Renal pelvis (tissue), 1 donor: ENCODE measurements at regions not wholly inside any gene's neighbourhood (a gene's known extent, or its start where the extent isn't known, plus 50 kb on each side); places are given as distances from the start of the nearest gene placed in this dataset.
"Not testable (repeated sequence)": the region's sequence is repeated elsewhere in the genome, so short reads cannot be mapped to it uniquely, and the experiment has no call there.

Source experiments
- DNase-seq: peaks from one replicate; pipeline ENCODE4 v3.0.0-alpha.2; 2013

DNA sequence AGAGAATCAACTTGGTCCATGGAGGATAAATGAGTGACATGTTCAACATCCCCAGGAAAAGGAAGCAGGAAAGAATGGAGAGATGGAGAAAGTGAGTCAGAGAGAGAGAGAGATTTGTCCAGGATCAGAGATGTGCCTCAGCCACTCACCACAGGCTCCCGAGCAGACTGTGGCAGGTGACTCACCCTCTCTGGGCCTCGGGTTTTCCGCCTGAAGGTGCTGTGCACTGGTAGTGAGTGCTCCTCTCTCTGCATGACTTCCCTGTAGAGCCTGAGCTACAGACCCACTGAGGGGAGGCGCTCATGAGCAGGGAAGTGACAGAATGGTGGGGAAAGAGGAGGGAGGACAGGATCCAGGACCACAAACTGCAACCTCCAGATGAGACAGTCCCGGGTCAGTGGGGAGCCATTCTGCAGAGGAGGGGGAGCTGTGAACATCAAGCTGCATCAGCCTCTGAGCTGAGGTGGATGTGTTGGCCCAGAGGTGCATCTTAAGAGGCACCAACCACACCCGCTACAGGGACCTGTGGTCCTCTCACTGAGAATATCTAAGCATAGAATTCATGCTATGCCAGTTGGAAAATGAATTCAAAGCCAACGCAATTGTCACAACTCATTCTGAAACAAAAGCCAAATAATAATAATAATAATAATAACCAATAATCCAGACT lies 433.4 kb downstream of the BRD1 start:
- no peak for DNase-seq

DNA sequence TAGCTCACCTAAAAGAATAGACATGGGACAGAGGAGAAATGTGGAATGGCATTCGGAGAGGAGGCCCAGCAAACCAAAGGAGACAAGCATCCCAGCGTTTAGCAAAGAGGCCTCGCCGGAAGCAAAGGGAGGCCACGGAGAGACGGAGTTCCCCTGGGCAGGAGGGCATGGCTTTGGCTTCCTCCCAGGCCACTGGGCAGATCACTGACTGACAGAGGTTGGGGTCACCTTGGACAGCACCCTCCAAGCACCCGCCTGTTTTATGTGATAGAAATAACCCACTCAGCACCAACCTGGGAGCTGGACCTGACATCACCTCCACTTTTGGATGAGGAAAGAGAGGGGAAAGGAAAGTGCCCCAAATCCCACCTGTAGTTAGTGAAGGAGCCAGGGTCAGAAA lies 434.1 kb downstream of the BRD1 start:
- no peak for DNase-seq

DNA sequence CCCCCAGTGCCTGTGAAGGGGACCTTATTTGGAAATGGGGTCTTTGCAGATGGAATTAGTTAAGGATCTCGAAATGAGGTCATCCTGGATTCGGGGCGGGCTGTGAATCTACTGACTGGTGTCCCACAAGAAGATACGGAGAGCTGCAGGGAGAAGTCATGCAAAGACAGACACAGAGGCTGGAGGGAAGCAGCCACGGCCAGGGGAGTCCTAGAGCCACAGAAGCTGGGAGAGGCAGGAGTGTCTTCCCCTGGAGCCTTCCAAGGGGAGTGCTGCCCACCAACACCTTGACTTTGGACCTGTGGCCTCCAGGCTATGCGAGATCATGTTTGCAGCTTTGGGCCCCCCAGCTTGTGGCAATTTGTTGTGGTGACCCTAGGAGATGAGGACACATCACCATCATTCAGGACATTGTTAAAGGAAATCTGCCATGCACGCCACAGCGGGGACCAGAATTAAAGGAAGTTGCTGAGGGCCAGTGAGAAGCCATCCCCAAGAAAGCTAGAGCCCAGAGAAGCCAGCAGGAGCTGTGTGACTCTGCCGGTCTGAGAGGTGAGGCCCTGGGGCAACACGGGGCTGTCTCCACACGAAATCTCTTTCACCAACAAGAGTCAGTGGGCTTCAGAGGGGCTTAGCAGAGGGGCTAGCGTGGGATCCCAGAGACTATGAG lies 434.7 kb downstream of the BRD1 start:
- no peak for DNase-seq

DNA sequence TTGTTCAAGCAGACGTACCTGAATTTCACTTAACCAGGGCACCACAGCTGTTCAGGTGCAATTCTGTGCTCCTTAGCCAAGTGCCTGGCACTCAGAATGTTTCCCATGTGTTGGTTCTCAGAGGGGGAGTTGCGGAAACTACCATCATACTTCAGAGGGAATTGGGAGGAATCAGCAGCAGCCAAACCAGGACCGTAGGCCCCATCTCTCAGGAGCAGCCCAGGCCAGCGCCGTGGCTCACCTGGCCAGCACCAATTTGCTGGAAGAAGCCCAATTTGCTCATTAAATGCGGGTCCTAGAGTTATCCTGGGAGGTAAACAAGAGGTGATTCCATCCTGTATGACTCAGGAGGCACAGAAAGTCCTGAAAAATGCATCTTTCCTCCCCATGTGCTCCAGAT lies 435.4 kb downstream of the BRD1 start:
- DNase-seq = no peak

DNA sequence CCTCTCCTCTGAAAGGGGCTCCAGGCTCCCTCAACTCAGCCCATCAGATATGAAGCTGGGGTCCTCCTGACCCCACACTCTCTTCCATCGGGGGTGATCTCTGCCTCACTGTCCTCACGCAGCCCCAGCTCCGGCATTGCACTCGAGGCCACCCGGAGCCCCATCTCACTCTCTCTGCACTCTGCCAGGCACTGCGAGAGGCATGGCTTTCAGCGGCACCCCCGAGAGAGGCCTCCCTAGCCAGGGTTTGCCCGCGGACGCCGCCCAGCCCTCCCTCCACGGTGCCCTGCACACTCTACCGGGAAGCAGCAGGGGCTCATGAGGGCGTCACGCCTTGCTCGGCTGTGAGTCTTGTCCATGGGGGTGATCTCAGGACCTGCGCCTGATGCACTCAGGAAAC lies 436.2 kb downstream of the BRD1 start:
- no peak for DNase-seq

DNA sequence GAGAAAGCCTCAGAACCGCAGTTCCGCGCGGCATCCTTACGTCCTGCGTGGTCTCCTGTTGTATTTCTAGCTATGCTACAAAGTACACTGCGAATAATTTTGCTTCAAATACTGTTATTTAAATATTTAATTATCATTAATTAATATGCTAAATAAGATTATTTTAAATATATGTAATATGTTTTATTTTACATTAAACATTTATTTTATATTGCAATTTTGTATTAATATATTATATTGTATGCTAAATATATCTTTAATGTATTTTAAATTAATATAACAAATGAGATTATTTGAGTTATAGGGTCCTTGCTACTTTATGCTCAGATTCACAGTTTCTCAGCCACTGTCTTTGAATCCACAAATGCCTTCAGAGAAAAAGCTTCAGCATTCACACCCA lies 436.7 kb downstream of the BRD1 start:
- DNase-seq = no peak

DNA sequence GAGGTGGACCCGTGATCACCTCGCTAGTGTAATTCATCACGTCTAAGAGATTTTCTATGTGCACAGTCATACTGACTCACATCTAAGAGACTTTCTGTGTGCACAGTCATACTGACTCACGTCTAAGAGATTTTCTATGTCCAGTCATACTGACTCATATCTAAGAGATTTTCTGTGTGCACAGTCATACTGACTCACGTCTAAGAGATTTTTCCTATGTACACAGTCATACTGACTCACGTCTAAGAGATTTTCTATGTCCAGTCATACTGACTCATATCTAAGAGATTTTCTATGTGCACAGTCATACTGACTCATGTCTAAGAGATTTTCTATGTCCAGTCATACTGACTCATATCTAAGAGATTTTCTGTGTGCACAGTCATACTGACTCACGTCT lies 443.8 kb downstream of the BRD1 start:
- not testable (repeated sequence) for DNase-seq

DNA sequence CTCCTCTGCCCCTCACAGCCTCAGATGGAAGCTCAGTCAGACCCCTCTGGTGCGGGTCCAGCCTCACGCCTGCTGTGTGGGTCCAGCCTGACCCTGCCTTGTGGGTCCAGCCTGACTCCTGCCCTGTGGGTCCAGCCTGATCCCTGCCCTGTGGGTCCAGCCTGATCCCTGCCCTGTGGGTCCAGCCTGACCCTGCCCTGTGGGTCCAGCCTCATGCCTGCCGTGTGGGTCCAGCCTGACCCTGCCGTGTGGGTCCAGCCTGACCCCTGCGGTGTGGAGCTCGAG lies 445.3 kb downstream of the BRD1 start:
- no peak for DNase-seq

DNA sequence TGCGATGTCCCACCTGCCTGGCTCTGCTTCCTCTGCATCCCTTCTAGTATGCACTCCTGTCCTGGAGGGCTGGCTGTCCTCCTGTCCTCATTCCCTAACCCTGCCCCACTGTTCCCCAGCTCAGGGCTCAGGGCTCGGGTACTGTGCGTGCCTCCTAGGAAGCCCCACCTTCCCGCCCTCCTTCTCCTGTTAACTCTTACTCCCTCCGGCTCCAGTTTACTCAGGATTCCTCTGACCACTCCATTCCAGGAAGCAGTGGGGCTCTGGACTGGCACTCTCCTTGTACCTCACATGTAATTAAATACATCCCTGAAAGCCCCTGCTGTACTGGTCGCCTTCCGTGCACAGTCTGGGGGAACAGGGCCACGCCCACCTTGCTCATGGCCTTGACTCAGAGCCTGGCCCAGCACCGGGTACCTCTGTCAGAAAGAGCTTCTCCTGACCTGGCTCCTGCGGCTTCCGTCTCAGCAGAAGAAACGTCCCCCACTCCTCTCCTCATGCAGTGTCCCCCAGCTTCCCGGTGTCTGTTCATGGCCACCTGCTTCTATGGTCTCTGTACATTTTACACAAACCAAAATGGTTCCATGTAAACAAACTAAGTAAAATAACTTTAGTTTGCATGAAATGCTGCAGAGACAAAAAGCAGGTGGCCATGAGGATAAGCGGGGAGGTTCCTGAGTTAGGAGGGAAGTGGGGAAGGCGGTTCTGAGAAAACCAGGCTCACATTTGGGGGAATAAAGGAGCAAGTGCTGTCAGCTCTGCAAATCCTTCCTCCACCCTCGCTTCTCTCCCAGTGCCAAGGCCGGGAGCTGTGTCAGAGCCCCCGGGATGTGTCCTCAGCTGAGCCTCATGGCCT lies 445.9 kb downstream of the BRD1 start:
- DNase-seq = no peak

DNA sequence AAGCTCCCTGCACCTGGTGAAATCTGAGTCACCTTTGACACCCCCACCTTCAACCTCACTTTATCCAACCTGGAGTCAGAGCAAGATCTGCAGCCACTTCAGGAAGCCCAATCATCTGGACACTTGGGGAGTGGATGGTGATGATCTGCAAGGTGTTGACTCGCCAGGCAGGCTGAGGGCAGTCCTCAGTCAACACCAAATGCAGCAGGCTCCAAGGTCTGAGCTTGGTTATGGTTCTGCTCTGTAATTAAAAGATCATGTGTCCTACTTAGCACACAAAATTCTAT lies 446.9 kb downstream of the BRD1 start:
- DNase-seq = no peak

DNA sequence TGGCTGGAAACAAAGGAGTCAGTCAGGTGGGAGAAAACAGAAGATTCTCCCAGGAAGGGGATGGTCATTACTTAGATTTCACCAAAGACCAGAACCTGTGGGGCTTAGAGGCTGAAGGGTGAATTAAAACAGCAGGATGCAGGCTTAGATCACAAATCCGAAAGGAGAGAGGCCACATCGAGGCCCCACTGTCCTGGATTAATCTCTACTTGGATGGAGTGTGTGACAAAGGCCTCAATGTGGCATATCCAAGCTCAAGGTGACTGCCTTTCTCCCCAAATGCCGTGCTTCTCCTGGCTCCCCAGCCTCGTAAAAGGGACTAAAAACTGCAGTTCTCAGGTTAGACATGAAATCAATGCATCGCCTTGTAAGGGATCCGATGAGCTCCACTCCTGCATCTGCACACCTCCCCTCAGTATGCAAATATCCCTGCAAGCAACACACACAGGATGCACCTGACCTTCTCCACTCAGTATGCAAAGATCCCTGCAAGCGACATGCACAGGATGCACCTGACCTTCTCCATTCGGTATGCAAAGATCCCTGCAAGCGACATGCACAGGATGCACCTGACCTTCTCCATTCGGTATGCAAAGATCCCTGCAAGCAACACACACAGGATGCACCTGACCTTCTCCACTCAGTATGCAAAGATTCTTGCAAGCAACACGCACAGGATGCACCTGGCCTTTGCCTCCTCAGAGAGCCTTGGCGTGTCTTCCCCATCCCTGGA lies 447.4 kb downstream of the BRD1 start:
- DNase-seq = no peak

DNA sequence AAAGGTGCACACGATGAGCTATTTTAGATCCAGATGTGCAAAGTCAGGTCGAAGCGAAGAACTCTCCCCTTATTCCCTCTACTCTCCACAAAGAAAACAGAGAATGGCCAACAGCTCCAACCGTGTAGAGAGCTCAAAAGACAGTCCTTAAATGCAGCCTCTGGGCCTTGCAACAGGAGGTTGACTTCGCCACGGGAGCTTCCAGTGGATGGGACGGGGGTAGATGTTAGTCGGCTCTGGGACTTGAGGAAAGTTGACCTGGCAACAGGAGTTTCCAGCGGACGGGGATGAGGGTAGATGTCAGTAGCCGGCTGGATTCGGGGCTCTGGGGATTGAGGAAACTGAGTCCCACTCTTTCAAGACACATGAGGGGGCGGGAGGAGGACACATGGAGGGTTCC lies 450.4 kb downstream of the BRD1 start:
- DNase-seq = no peak

DNA sequence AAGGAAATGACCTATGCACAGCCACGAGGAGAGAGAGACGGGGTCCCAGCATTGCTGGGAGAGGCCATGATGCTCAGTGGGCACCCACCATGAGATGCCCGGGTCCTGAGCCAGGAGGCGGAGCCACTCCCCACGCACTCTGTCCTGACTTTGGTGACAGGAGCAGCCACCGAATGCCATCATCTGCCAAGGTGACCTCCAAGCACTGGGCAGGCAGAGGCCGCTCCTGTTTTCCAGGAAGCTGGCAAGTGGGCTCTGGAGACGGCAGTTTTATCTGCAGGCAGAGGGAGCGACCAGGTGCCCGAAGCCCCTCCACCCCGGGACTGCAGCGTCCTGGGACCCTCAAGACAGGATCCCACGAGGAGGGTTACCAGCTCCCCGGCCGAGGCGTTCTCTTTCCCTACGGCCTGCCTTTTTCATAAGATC lies 453.9 kb downstream of the BRD1 start:
- no peak for DNase-seq

DNA sequence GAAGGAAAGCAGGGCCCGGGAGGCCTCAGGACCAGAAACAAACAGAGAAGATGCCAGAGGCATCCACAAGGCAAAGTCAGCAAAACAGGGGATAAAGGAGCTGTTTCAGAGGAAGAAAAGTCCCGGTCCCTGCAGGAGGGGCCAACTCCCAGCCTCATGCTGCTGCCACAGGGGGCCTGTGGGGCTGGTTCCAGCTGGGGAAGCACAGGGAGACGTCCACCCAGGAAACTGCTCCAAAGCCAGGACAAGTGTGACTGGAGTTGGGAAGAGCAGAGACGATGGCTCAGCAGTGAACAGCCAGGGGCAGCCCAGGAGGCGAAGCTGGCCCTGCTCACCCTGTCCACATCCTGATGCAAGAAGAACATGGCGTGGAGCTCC lies 454.4 kb downstream of the BRD1 start:
- no peak for DNase-seq

DNA sequence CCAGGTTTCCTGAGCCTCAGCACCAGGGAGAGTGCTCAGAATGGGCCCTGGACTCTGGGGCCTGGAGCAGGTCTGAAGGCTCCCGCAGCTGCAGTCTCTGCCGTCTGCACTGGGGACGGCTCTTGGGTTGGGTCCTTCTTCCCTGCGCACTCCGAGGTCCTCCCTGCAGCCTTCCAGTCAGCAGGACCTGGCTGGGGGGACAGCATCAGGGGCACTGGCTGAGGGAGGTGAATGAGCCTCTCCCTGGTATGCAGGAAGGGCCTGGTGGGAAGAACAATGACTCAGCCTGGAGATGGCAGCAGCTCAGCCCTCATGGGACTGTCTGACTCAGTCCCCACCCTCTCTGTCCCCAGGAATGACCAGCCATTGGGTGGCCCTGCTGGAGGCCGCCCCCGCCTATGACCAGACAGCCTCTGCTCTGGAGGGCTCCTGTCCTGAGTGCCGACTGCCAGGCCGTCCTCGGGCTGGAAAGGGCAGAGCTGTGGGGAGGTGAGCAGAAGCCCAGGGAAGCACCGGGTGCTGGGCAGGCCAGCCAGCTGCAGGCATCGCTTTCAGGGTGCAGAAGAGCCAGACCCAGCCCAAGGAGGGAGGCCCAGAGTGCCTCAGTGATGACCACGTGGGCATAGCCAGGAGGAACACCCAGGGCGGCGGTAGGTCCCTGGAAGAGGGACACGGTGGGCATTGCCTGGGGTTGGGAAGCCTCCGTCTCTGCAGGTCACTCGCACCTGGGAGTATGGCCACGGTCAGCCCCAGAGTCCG lies 455.0 kb downstream of the BRD1 start:
- no peak for DNase-seq

DNA sequence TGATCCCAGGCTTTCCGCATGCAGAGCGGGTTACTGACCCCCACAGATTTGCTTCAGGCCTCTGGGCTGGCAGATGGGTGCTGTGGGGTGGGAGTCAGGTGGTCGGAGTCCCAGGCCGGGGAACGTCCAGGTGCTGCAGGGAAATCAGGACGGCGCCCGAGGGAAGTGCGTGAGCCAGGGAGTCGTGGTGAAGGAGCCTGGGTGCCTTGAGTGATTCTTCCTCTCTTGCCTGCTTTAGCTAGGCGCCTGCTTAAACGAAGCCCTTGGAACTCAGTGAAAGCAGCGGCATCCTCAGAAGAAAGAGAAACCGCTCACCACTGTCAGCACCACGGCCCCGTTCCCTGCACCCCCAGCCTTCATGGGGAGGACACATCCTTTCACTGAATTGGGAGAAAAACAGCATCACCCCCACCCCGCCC lies 455.6 kb downstream of the BRD1 start:
- DNase-seq = no peak

DNA sequence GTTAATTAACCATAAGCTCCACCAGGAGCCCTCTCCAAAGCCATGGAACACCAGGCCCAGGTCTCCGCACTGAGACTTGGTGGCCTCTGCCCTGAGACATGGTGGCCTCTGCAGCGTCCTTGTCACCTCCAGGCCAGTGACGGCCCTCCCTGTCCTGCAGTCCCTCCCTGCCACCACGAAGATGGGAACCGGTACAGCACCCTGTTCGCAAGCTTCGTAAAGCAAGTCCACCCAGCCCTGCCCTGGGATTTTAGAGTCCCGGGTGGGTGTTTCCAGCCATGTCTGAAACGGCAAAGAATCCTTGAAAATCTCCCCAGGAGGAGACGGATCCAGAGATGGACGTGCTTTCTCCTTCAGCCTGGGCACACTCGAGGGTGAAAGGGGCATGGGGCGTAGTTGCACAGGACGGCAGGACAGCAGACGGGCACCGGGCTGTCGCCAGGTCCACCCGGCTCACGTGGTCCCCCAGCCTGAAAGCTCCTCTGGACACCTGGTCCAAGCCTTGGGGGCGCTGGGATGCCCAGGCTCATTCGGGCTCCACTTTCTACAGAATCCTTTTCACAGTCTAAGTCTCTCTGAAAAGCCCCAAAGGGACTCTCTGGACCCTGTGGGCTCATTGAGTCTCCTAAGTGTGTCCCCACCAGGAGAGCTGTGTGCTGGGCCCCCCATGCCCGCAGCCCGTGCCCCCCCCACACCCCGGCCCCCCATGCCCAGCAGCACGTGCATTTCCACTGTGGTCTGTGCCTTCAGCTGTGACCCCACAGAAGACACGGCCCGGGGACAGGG lies 456.2 kb downstream of the BRD1 start:
- no peak for DNase-seq

DNA sequence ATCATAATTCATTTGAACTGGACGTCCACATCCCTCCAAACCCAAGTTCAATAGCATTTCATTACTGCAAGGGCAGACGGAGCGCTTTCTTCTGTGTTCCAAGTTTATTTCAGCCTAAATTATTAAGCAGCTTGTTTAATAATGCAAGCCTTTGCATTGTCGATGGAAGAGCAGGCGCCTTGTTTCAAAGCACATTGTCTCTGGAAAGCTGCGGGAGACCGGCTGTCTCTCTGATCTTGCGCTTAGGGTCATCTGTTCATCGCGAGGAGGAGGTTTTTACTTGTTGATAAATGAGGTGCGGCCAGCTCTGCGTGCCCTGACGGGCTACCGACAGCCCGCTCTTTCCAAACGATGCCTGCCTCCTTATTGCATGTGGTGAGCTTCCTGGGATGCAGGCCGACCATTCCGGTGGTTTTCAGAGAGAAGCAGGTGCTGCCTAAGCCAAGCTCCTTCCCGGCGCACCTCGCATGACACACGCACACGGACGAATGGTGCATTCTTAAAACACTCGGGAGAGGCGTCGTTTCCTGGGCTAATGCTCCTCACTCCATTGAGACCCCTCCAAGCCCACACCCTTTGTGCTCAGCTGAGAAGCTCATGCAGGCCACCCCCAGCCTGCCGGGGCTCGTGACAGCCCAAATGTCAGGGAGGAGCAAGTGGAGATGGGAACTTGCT lies 456.9 kb downstream of the BRD1 start:
- no peak for DNase-seq

DNA sequence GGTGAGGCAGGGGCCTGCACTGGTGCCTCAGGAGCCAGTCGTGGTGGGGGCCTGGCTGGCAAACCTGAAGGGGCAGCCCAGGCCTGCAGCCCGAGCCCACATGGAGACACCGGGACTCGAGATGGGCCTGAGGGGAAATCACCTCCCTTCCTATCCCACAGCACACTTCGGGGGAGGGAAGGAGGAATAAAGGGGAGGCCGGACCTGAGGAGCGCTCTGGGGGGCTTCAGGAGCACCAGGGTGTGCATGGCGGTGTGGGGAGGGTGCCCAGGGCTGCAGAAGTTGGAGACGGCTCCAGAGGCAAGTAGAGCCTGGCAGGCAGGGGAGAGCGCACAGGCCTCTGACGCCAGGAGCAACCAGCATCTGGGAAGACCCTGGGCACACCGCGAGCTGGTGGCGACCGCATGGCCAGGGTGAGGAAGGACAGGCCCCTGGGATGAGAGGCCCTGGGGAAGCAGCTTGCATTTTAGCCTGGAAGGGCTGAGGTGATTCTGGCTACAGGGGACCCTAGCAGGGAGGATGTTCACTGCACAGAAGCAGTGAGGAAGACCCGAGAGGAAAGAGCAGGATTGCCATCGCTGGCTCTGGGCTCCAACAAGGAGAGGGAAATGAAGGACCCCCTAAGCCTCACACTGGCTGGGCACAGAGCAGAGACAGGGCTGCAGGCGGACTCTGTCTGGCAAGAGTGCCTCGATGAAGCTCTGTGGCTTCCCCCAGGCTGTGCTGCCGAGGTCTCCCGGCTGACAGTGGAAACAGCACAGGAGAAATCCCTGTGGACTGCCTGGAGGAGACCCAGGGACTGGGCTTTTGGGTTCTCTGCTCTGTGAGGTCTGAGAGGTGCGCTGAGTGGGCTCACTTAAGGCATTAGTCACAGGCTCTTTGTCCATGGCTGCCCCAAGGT lies 457.7 kb downstream of the BRD1 start:
- no peak for DNase-seq
